K562 (cell line): ENCODE measurements at regions not wholly inside any gene's neighbourhood (a gene's known extent, or its start where the extent isn't known, plus 50 kb on each side); places are given as distances from the start of the nearest gene placed in this dataset.

Experiments
- CREM ChIP-seq: IDR thresholded peaks from 2 replicates; pipeline ENCODE4 v1.6.1; 2014; ENCODE audit warnings: antibody characterized with exemption, low read depth
- CUX1 ChIP-seq: fragments of 200-800 bp; sonication (Bioruptor generic); IDR thresholded peaks from 2 replicates; pipeline ENCODE4 v1.6.1; 2016; ENCODE audit warnings: missing genetic modification characterization, missing compliant biosample characterization
- MXI1 ChIP-seq: IDR thresholded peaks from 2 replicates; pipeline ENCODE4 v1.6.1; 2011; ENCODE audit warnings: low read depth, mild to moderate bottlenecking, improper control_type of control experiment, low read length
- PHB2 ChIP-seq: fragments of 450-650 bp; IDR thresholded peaks from 2 replicates; pipeline ENCODE4 v1.6.1; 2017; ENCODE audit warnings: low read depth
- POLR2A ChIP-seq: fragments of 450-650 bp; conservative IDR thresholded peaks from 2 replicates; pipeline ENCODE4 v1.6.1; 2016
- POLR2AphosphoS5 ChIP-seq: IDR thresholded peaks from 2 replicates; pipeline ENCODE4 v1.6.1; 2011; ENCODE audit warnings: mild to moderate bottlenecking, low read depth, low read length, moderate library complexity; ENCODE audit not compliant: control insufficient read depth, insufficient read depth
- SP2 ChIP-seq: IDR thresholded peaks from 2 replicates; pipeline ENCODE4 v1.6.1; 2011; ENCODE audit warnings: mild to moderate bottlenecking, low read depth, low read length, moderate library complexity; ENCODE audit not compliant: poor library complexity, severe bottlenecking; ENCODE audit errors: extremely low read depth
- SREBF2 ChIP-seq: sonication (generic); formaldehyde crosslinking; IDR thresholded peaks from 2 replicates; pipeline ENCODE4 v1.4.0; 2020; ENCODE audit warnings: mild to moderate bottlenecking, missing genetic modification reagents
- ZBTB17 ChIP-seq: fragments of 450-650 bp; formaldehyde crosslinking; IDR thresholded peaks from 2 replicates; pipeline ENCODE4 v1.4.0; 2020; ENCODE audit warnings: mild to moderate bottlenecking
- ZC3H11A ChIP-seq: IDR thresholded peaks from 2 replicates; pipeline ENCODE4 v1.6.1; 2012; ENCODE audit warnings: low read depth, low read length, improper control_type of control experiment
- TF ChIP-seq, protein P1 (sequence below), 3 experiments: IDR thresholded peaks in 2 of 3; conservative IDR thresholded peaks in 1 of 3; 2 replicates each; pipeline ENCODE4 v1.5.1; 2011 to 2012; ENCODE audit warnings: low read length in 3 of 3, mild to moderate bottlenecking in 3 of 3, control low read depth in 2 of 3, improper control_type of control experiment in 1 of 3, inconsistent platforms in 1 of 3, low read depth in 1 of 3, mixed read lengths in 1 of 3, moderate library complexity in 1 of 3; ENCODE audit not compliant: insufficient read depth in 2 of 3

DNA sequence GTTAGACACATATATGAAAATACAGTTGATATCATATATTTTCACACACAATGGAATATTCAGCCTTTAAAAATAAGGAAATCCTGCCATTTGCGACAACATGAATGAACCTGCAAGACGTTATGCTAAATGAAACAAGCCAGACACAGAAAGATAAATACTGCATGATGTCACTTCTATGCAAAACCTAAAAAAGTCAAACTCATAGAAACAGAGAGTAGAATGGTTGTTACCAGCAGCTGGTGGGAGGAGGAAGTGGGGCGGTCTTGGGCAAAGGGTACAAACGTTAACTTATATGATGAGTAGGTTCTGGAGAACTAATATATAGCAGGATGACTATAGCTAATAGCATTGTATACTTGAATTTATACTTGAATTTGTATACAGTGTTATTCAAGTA is 213.2 kb upstream of the NR2F2 start:
- TF ChIP-seq POLR2AphosphoS5 (no peak), PHB2 (no peak), CREM (no peak), SP2 (no peak), POLR2A (no peak), MXI1 (no peak), ZBTB17 (CRISPR knock-in tag) (no peak), SREBF2 (CRISPR knock-in tag) (no peak), CUX1 (CRISPR knock-in tag) (no peak), ZC3H11A (no peak)
- TF ChIP-seq, protein P1, sequence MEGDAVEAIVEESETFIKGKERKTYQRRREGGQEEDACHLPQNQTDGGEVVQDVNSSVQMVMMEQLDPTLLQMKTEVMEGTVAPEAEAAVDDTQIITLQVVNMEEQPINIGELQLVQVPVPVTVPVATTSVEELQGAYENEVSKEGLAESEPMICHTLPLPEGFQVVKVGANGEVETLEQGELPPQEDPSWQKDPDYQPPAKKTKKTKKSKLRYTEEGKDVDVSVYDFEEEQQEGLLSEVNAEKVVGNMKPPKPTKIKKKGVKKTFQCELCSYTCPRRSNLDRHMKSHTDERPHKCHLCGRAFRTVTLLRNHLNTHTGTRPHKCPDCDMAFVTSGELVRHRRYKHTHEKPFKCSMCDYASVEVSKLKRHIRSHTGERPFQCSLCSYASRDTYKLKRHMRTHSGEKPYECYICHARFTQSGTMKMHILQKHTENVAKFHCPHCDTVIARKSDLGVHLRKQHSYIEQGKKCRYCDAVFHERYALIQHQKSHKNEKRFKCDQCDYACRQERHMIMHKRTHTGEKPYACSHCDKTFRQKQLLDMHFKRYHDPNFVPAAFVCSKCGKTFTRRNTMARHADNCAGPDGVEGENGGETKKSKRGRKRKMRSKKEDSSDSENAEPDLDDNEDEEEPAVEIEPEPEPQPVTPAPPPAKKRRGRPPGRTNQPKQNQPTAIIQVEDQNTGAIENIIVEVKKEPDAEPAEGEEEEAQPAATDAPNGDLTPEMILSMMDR (IDR thresholded peaks at IDR 0.05 in 2 of 3, conservative IDR thresholded peaks at IDR 0.05 in 1 of 3; ENCODE audit: insufficient read depth in 2 of 3, low read depth in 1 of 3, low read length in 3 of 3): no peak
